GM03348 (cell line): ENCODE measurements at regions not wholly inside any gene's neighbourhood (a gene's known extent, or its start where the extent isn't known, plus 50 kb on each side); places are given as distances from the start of the nearest gene placed in this dataset.

Experiments
- DNase-seq: peaks from one replicate; pipeline ENCODE4 v3.0.0; 2012; ENCODE audit warnings: low spot score

DNA sequence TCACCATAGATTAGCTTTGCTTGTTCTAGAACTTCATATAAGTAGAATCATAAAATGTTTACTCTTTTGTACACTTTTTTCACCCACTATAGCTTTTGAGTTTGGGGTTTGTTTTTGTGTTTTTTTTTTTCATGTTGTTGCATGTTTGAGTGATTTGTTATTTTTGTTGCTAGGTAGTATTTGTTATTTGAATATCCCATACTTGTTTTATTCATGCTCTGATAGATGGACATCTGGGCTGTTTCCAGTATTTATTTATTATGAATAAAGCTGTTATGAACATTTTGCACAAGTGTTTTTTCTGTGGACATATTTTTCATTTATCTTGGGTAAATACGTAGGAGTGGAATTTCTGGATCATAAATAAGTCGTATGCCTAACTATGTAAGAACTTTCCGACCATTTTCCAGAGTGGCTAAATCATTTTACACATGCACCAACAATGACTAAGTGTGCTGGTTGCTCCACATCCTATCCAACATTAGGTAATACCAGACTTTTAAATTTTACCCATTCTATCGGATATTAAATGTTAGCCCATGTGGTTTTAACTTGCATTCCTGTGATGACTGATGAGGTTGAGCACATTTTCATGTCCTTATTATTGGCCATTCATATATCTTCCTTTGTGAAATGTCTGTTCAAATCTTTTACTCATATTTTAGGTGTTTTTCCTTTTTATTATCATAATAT, 69.1 kb upstream of the NR4A3 start:
- DNase-seq, result peak; percentile 72

DNA sequence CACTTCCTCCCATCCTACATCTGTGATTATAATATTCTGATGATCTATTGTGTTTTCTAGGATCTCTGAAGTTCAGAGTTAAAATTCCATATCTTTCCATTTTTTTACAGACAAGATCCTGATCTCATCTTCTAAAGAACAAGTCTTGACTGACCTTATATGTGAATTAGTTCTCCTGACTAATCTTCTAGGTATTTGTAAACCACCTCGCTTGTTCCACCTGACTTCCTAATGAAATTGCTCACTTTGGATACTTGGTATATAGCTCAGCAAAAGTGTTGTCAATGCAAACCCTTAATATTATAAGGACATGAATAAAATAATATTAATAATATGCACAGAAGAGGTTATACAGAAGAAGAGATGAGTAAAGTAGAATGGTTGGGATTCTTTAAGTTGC, 68.2 kb upstream of the NR4A3 start:
- no peak for DNase-seq

DNA sequence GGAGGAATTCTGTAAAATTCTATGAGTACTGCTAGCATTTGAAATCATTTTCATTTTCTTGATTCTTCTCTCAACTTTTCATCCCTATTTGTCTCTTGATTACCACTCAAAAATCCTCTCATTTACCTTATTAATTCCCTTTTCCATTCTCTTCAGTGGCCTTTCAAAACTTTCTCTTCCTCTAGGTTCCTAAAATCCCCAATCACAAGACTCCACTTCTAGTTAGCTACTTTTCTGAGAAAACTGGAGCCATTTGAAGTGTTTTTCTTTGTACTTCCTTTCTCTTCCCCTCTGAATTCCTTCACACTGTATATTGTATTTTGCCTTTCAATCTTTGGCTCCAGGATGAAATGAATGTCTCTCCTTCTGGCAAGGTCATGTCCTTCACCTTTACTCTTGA, 61.3 kb upstream of the NR4A3 start:
- DNase-seq, result no peak

DNA sequence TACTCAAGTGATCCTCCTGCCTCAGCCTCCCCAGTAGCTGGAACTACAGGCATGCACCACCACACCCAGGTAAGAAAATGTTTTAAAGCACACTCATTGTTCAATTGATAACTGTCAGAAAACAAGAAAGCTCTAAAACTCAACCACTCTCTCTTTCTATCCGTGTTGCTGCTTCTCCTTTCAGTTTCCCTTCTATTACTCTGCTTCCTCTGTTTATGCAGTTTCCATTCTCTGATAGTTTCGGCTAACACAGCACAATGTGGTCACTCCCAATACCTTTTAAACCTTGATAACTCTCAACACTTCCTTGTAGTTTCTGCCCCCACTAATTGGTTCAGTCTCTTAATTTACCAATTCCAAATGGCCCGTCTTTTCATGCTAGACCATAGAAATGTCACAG, 59.2 kb upstream of the NR4A3 start:
- no peak for DNase-seq
